ENCODE measurements at regions not wholly inside any gene's neighbourhood (a gene's known extent, or its start where the extent isn't known, plus 50 kb on each side); places are given as distances from the start of the nearest gene placed in this dataset.

- peaks cover 5% of the 10 kb centered on the region for H3K9me3 ChIP-seq (ENCODE audit: control insufficient read depth, insufficient read depth, low read length)
- DNase-seq (ENCODE audit: low read depth, low spot score): no peak
- H3K27me3 ChIP-seq (ENCODE audit: control insufficient read depth, insufficient read depth, low read length): 0 out of 2 replicates have a peak, but pooled peaks cover 2% of the 10 kb centered on the region
- WGBS (ENCODE audit: insufficient coverage, insufficient read length): no CpG with 5 or more reads among the region's 13 CpGs
- H3K27ac ChIP-seq (ENCODE audit: low read length): no peak overlapping the region
- peaks cover 3% of the 10 kb centered on the region; the same call in 1 of the 2 replicates for H3K36me3 ChIP-seq (ENCODE audit: control insufficient read depth, insufficient read depth, low read length)
- H3K4me3 ChIP-seq (ENCODE audit: low read length): no peak overlapping the region
- H3K4me1 ChIP-seq (ENCODE audit: control insufficient read depth, insufficient read depth, low read length): peaks cover 11% of the 10 kb centered on the region
Measured at GRCh38 chr17:77700165-77700881, 258.2 kb upstream of the TNRC6C start.

GRCh38 chr17:77701996-77702395 is 256.5 kb upstream of the TNRC6C start:
- H3K9me3 ChIP-seq (ENCODE audit: control insufficient read depth, insufficient read depth, low read length): peaks cover 5% of the 10 kb centered on the region
- no CpG with 5 or more reads among the region's 5 CpGs for WGBS (ENCODE audit: insufficient coverage, insufficient read length)
- no peak overlapping the region for H3K4me3 ChIP-seq (ENCODE audit: low read length)
- no peaks in the 10 kb centered on the region for H3K27me3 ChIP-seq (ENCODE audit: control insufficient read depth, insufficient read depth, low read length)
- peaks cover 4% of the 10 kb centered on the region; the same call in 1 of the 2 replicates for H3K4me1 ChIP-seq (ENCODE audit: control insufficient read depth, insufficient read depth, low read length)
- peaks cover 3% of the 10 kb centered on the region; the same call in 1 of the 2 replicates for H3K36me3 ChIP-seq (ENCODE audit: control insufficient read depth, insufficient read depth, low read length)
- DNase-seq (ENCODE audit: low read depth, low spot score): no peak
- no peak overlapping the region for H3K27ac ChIP-seq (ENCODE audit: low read length)

- DNase-seq (ENCODE audit: low read depth, low spot score): no peak
Measured at GRCh38 chr17:77704048-77704815, 254.3 kb upstream of the TNRC6C start.

GRCh38 chr17:77706938-77707337 is 251.6 kb upstream of the TNRC6C start:
- no peak overlapping the region for H3K4me3 ChIP-seq (ENCODE audit: low read length)
- H3K9me3 ChIP-seq (ENCODE audit: control insufficient read depth, insufficient read depth, low read length): peaks cover 5% of the 10 kb centered on the region
- no peaks in the 10 kb centered on the region; the same call in 1 of the 2 replicates for H3K4me1 ChIP-seq (ENCODE audit: control insufficient read depth, insufficient read depth, low read length)
- H3K36me3 ChIP-seq (ENCODE audit: control insufficient read depth, insufficient read depth, low read length): peaks cover 3% of the 10 kb centered on the region; the same call in 1 of the 2 replicates
- no peaks in the 10 kb centered on the region for H3K27me3 ChIP-seq (ENCODE audit: control insufficient read depth, insufficient read depth, low read length)
- H3K27ac ChIP-seq (ENCODE audit: low read length): no peak overlapping the region
- WGBS (ENCODE audit: insufficient coverage, insufficient read length): no CpG with 5 or more reads among the region's 6 CpGs
- DNase-seq (ENCODE audit: low read depth, low spot score): no peak

More at GRCh38 chr17:77704048-77704815, 254.3 kb upstream of the TNRC6C start:
- no peak overlapping the region for H3K27ac ChIP-seq (ENCODE audit: low read length)
- peaks cover 5% of the 10 kb centered on the region for H3K9me3 ChIP-seq (ENCODE audit: control insufficient read depth, insufficient read depth, low read length)
- H3K27me3 ChIP-seq (ENCODE audit: control insufficient read depth, insufficient read depth, low read length): no peaks in the 10 kb centered on the region
- H3K36me3 ChIP-seq (ENCODE audit: control insufficient read depth, insufficient read depth, low read length): peaks cover 3% of the 10 kb centered on the region; the same call in 1 of the 2 replicates
- H3K4me3 ChIP-seq (ENCODE audit: low read length): no peak overlapping the region
- WGBS (ENCODE audit: insufficient coverage, insufficient read length): no CpG with 5 or more reads among the region's 4 CpGs
- H3K4me1 ChIP-seq (ENCODE audit: control insufficient read depth, insufficient read depth, low read length): no peaks in the 10 kb centered on the region; the same call in 1 of the 2 replicates

- Histone ChIP-seq H3K27me3 (ENCODE audit: control insufficient read depth, insufficient read depth, low read length) (no peaks in the 10 kb centered on the region), H3K27ac (ENCODE audit: low read length) (no peak overlapping the region), H3K4me3 (ENCODE audit: low read length) (no peak overlapping the region), H3K9me3 (ENCODE audit: control insufficient read depth, insufficient read depth, low read length) (peaks cover 5% of the 10 kb centered on the region), H3K4me1 (ENCODE audit: control insufficient read depth, insufficient read depth, low read length) (no peaks in the 10 kb centered on the region; the same call in 1 of the 2 replicates), H3K36me3 (ENCODE audit: control insufficient read depth, insufficient read depth, low read length) (peaks cover 3% of the 10 kb centered on the region; the same call in 1 of the 2 replicates)
- no CpG with 5 or more reads among the region's 4 CpGs for WGBS (ENCODE audit: insufficient coverage, insufficient read length)
- no peak for DNase-seq (ENCODE audit: low read depth, low spot score)
Measured at GRCh38 chr17:77707546-77707945, 251.0 kb upstream of the TNRC6C start.

- WGBS (ENCODE audit: insufficient coverage, insufficient read length): no CpG with 5 or more reads among the region's 4 CpGs
- Histone ChIP-seq H3K27ac (ENCODE audit: low read length) (no peak overlapping the region), H3K36me3 (ENCODE audit: control insufficient read depth, insufficient read depth, low read length) (peaks cover 3% of the 10 kb centered on the region; the same call in 1 of the 2 replicates), H3K4me3 (ENCODE audit: low read length) (no peak overlapping the region), H3K27me3 (ENCODE audit: control insufficient read depth, insufficient read depth, low read length) (no peaks in the 10 kb centered on the region), H3K9me3 (ENCODE audit: control insufficient read depth, insufficient read depth, low read length) (peaks cover 5% of the 10 kb centered on the region), H3K4me1 (ENCODE audit: control insufficient read depth, insufficient read depth, low read length) (no peaks in the 10 kb centered on the region; the same call in 1 of the 2 replicates)
- no peak for DNase-seq (ENCODE audit: low read depth, low spot score)
Measured at GRCh38 chr17:77708049-77708448, 250.5 kb upstream of the TNRC6C start.

- Histone ChIP-seq H3K36me3 (ENCODE audit: control insufficient read depth, insufficient read depth, low read length) (peaks cover 3% of the 10 kb centered on the region; the same call in 1 of the 2 replicates), H3K27me3 (ENCODE audit: control insufficient read depth, insufficient read depth, low read length) (no peaks in the 10 kb centered on the region), H3K27ac (ENCODE audit: low read length) (no peak overlapping the region), H3K9me3 (ENCODE audit: control insufficient read depth, insufficient read depth, low read length) (peaks cover 5% of the 10 kb centered on the region), H3K4me3 (ENCODE audit: low read length) (no peak overlapping the region), H3K4me1 (ENCODE audit: control insufficient read depth, insufficient read depth, low read length) (no peaks in the 10 kb centered on the region; the same call in 1 of the 2 replicates)
- WGBS (ENCODE audit: insufficient coverage, insufficient read length): no CpG with 5 or more reads among the region's 8 CpGs
- no peak for DNase-seq (ENCODE audit: low read depth, low spot score)
Measured at GRCh38 chr17:77708936-77709335, 249.6 kb upstream of the TNRC6C start.

GRCh38 chr17:77709594-77709993 is 248.9 kb upstream of the TNRC6C start:
- H3K36me3 ChIP-seq (ENCODE audit: control insufficient read depth, insufficient read depth, low read length): peaks cover under 1% of the 10 kb centered on the region; the same call in 1 of the 2 replicates
- H3K4me1 ChIP-seq (ENCODE audit: control insufficient read depth, insufficient read depth, low read length): no peaks in the 10 kb centered on the region; the same call in 1 of the 2 replicates
- H3K27me3 ChIP-seq (ENCODE audit: control insufficient read depth, insufficient read depth, low read length): no peaks in the 10 kb centered on the region
- no peak overlapping the region for H3K4me3 ChIP-seq (ENCODE audit: low read length)
- H3K27ac ChIP-seq (ENCODE audit: low read length): no peak overlapping the region
- H3K9me3 ChIP-seq (ENCODE audit: control insufficient read depth, insufficient read depth, low read length): peaks cover 4% of the 10 kb centered on the region
- DNase-seq (ENCODE audit: low read depth, low spot score): no peak
- WGBS (ENCODE audit: insufficient coverage, insufficient read length): no CpG with 5 or more reads among the region's 5 CpGs

- H3K27ac ChIP-seq (ENCODE audit: low read length): no peak overlapping the region
- H3K27me3 ChIP-seq (ENCODE audit: control insufficient read depth, insufficient read depth, low read length): no peaks in the 10 kb centered on the region
- no peaks in the 10 kb centered on the region for H3K4me1 ChIP-seq (ENCODE audit: control insufficient read depth, insufficient read depth, low read length)
- DNase-seq (ENCODE audit: low read depth, low spot score): no peak
- no peaks in the 10 kb centered on the region for H3K36me3 ChIP-seq (ENCODE audit: control insufficient read depth, insufficient read depth, low read length)
- H3K9me3 ChIP-seq (ENCODE audit: control insufficient read depth, insufficient read depth, low read length): no peaks in the 10 kb centered on the region
- no peak overlapping the region for H3K4me3 ChIP-seq (ENCODE audit: low read length)
Measured at GRCh38 chr17:77712578-77712977, 245.9 kb upstream of the TNRC6C start.

- H3K36me3 ChIP-seq (ENCODE audit: control insufficient read depth, insufficient read depth, low read length): 0 out of 2 replicates have a peak, but pooled peaks cover 3% of the 10 kb centered on the region
- H3K27me3 ChIP-seq (ENCODE audit: control insufficient read depth, insufficient read depth, low read length): no peaks in the 10 kb centered on the region
- H3K27ac ChIP-seq (ENCODE audit: low read length): no peak overlapping the region
- no peak overlapping the region for H3K4me3 ChIP-seq (ENCODE audit: low read length)
- H3K9me3 ChIP-seq (ENCODE audit: control insufficient read depth, insufficient read depth, low read length): no peaks in the 10 kb centered on the region
- no peak for DNase-seq (ENCODE audit: low read depth, low spot score)
- no CpG with 5 or more reads among the region's 1 CpG for WGBS (ENCODE audit: insufficient coverage, insufficient read length)
- H3K4me1 ChIP-seq (ENCODE audit: control insufficient read depth, insufficient read depth, low read length): no peaks in the 10 kb centered on the region
Measured at GRCh38 chr17:77716289-77716926, 242.1 kb upstream of the TNRC6C start.

Data from iPS DF 6.9 (cell line).